ENCODE measurements at regions not wholly inside any gene's neighbourhood (a gene's known extent, or its start where the extent isn't known, plus 50 kb on each side); places are given as distances from the start of the nearest gene placed in this dataset.
"Not testable (repeated sequence)": the region's sequence is repeated elsewhere in the genome, so short reads cannot be mapped to it uniquely, and the experiment has no call there.

DNA sequence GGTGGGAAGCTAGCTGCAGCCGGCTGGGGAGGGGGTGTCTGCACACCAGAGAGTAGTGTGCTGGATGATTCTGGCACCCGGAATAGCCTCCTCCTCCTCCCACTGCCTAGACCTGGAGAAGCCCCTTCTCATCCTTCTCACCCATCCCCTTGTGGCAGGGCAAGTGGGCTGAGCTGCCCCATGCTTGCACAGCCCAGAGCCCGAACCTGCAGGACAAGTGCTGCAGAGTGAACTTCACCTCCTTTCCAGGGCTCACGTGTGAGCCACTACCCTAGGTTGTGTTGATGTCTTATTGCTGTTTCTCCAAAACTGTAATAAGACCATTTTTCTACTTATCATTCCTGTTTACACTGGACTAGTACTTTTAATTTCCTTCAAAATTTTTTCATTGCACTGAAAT, 56.1 kb upstream of the GLYATL1B start:
- WGBS = 93% methylated on average over 4 of the region's 4 CpGs
- no peak overlapping the region for H3K27ac ChIP-seq (ENCODE audit: low read depth in 1 of 2, low read length in 2 of 2)
- no peak overlapping the region for H3K9ac ChIP-seq (ENCODE audit: low read depth in 1 of 2, low read length in 2 of 2)
- no peaks in the 10 kb centered on the region for H3K36me3 ChIP-seq (ENCODE audit: control insufficient read depth in 4 of 4, insufficient read depth in 3 of 4, low read depth in 1 of 4, low read length in 3 of 4)
- H3K9me3 ChIP-seq (ENCODE audit: control insufficient read depth in 4 of 4, low read length in 3 of 4) = no peaks in the 10 kb centered on the region
- H3K27me3 ChIP-seq (ENCODE audit: control insufficient read depth in 4 of 4, insufficient read depth in 4 of 4, low read length in 3 of 4) = no peaks in the 10 kb centered on the region
- TF ChIP-seq JUND (IDR thresholded peaks at IDR 0.05) = no peak
- TF ChIP-seq SP1 (IDR thresholded peaks at IDR 0.05) = no peak
- TF ChIP-seq EGR1 (IDR thresholded peaks at IDR 0.05; ENCODE audit: low read depth in 2 of 2) = no peak
- TF ChIP-seq HNF4A (conservative IDR thresholded peaks at IDR 0.05) = no peak
- TF ChIP-seq RXRA (IDR thresholded peaks at IDR 0.05) = no peak
- no peak for TF ChIP-seq FOXA2 (IDR thresholded peaks at IDR 0.05)
- TF ChIP-seq, protein P1, sequence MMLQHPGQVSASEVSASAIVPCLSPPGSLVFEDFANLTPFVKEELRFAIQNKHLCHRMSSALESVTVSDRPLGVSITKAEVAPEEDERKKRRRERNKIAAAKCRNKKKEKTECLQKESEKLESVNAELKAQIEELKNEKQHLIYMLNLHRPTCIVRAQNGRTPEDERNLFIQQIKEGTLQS (IDR thresholded peaks at IDR 0.05) = no peak
- no peak for TF ChIP-seq NR2F2 (IDR thresholded peaks at IDR 0.05)
- DNase-seq (ENCODE audit: low spot score) = no peak
- H3K4me3 ChIP-seq (ENCODE audit: low read depth in 1 of 3, low read length in 3 of 3) = no peak overlapping the region
- peaks cover 0 to 4% (median 4%) of the 10 kb centered on the region in 4 donors for H3K4me1 ChIP-seq (ENCODE audit: control insufficient read depth in 4 of 4, insufficient read depth in 4 of 4, low read length in 3 of 4)

DNA sequence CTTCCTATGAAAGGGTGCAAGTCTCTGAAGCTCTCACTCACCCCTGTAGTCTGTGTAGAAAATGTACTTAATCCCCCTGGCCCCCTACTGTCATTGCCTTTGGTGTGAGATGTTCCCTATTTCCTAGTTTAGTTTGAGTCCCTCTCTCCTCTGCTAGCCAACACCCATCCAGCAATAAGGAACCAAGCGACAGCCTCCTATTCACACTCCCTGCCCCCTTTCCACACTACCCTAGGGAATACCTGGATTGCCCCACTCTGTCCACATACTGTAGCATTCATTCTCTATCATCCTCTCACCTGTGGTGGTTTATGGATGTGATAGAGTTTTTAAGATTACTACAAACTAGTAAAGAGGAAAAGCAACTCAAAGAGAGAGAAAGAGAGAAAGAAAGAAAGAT, 54.4 kb upstream of the GLYATL1B start:
- H3K4me1 ChIP-seq (ENCODE audit: control insufficient read depth in 4 of 4, insufficient read depth in 4 of 4, low read length in 3 of 4); H3K27me3 ChIP-seq (ENCODE audit: control insufficient read depth in 4 of 4, insufficient read depth in 4 of 4, low read length in 3 of 4); DNase-seq (ENCODE audit: low spot score); H3K27ac ChIP-seq (ENCODE audit: low read depth in 1 of 2, low read length in 2 of 2); H3K9me3 ChIP-seq (ENCODE audit: control insufficient read depth in 4 of 4, low read length in 3 of 4); H3K4me3 ChIP-seq (ENCODE audit: low read depth in 1 of 3, low read length in 3 of 3); H3K9ac ChIP-seq (ENCODE audit: low read depth in 1 of 2, low read length in 2 of 2); H3K36me3 ChIP-seq (ENCODE audit: control insufficient read depth in 4 of 4, insufficient read depth in 3 of 4, low read depth in 1 of 4, low read length in 3 of 4): not testable (repeated sequence)
- WGBS = 83% methylated on average over 1 of the region's 1 CpG
